ENCODE measurements at regions not wholly inside any gene's neighbourhood (a gene's known extent, or its start where the extent isn't known, plus 50 kb on each side); places are given as distances from the start of the nearest gene placed in this dataset.

GRCh38 chr2:120410487-120410886 is 64.6 kb downstream of the INHBB start:
- TF ChIP-seq CTCF (IDR thresholded peaks at IDR 0.05): no peak
- TF ChIP-seq POLR2A (IDR thresholded peaks at IDR 0.05): no peak

Measured in esophagus squamous epithelium (tissue), 4 donors.